Activated CD4-positive, alpha-beta T cell treated with anti-CD3 and anti-CD28 coated beads, Interleukin-2, amount 10 ng/mL, durations not matched to agents 24 days and 14 days (primary cell): ENCODE measurements at regions not wholly inside any gene's neighbourhood (a gene's known extent, or its start where the extent isn't known, plus 50 kb on each side); places are given as distances from the start of the nearest gene placed in this dataset.
"Not testable (repeated sequence)": the region's sequence is repeated elsewhere in the genome, so short reads cannot be mapped to it uniquely, and the experiment has no call there.

Source experiments
- DNase-seq: peaks from one replicate; pipeline ENCODE4 v3.0.0; 2022
- H3K27ac Mint-ChIP-seq: one replicate; pipeline ENCODE4 v1.8.0; 2022; ENCODE audit warnings: mild to moderate bottlenecking, mixed read lengths
- H3K27me3 Mint-ChIP-seq: one replicate; pipeline ENCODE4 v1.8.0; 2022; ENCODE audit warnings: mixed read lengths
- H3K36me3 Mint-ChIP-seq: one replicate; pipeline ENCODE4 v1.8.0; 2022; ENCODE audit warnings: low read depth, mild to moderate bottlenecking, mixed read lengths
- H3K4me1 Mint-ChIP-seq: one replicate; pipeline ENCODE4 v1.8.0; 2021; ENCODE audit warnings: mixed read lengths
- H3K4me3 Mint-ChIP-seq: one replicate; pipeline ENCODE4 v1.8.0; 2022; ENCODE audit warnings: mild to moderate bottlenecking, moderate library complexity, mixed read lengths
- H3K9me3 Mint-ChIP-seq: one replicate; pipeline ENCODE4 v1.8.0; 2021; ENCODE audit warnings: mixed read lengths
- intact Hi-C: fragments of 100-400 bp; cut with micrococcal nuclease; formaldehyde crosslinking; loops from one replicate; pipeline ENCODE4 v1.15.1; 2023

DNA sequence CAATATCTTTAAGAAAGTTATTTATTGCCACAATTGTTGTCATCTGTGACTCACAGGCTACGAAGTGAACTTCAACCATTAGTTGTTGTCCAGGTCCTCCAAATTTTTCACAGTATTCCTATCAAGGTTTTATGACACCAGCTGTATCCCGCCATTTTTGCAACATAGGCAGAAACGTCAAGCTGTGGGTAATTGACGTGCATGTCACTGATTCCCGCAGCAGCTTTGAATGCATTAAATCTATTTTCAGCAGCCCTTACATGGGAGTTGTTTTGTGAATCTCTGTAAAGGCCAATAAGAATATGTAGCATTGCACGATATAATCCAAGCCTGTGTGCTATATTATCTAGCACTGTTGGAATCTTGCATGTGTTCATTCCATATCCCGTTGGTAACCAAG is 109.1 kb upstream of the TOPAZ1 start:
- H3K9me3 Mint-ChIP-seq: peaks cover 3% of the 10 kb centered on the region
- H3K4me1 Mint-ChIP-seq: peaks cover 9% of the 10 kb centered on the region
- H3K4me3 Mint-ChIP-seq: no peak overlapping the region
- peaks cover 8% of the 10 kb centered on the region for H3K27me3 Mint-ChIP-seq
- intact Hi-C loops: no loop called here
- no peaks in the 10 kb centered on the region for H3K36me3 Mint-ChIP-seq
- H3K27ac Mint-ChIP-seq: no peak overlapping the region
- DNase-seq: no peak

DNA sequence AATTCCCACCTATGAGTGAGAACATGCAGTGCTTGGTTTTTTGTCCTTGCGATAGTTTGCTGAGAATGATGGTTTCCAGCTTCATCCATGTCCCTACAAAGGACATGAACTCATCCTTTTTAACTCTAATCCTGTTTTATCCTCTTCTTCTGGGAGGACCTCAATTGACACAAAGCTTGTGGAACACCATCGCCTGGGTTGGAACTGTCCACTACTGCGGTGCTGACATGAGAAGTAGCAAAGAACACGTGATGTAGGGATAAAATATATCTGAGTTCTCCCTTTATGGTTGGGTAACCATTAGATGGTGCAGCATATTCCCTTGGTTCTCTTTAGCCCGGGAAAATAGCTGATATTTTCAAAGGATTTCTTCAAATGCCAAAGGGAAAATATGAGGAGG is 105.3 kb upstream of the TOPAZ1 start:
- H3K36me3 Mint-ChIP-seq: no peaks in the 10 kb centered on the region
- H3K27me3 Mint-ChIP-seq: peaks cover 9% of the 10 kb centered on the region
- no peak for DNase-seq
- H3K4me1 Mint-ChIP-seq: no peaks in the 10 kb centered on the region
- H3K27ac Mint-ChIP-seq: no peak overlapping the region
- intact Hi-C loops: no loop called here
- no peak overlapping the region for H3K4me3 Mint-ChIP-seq
- peaks cover 8% of the 10 kb centered on the region for H3K9me3 Mint-ChIP-seq

DNA sequence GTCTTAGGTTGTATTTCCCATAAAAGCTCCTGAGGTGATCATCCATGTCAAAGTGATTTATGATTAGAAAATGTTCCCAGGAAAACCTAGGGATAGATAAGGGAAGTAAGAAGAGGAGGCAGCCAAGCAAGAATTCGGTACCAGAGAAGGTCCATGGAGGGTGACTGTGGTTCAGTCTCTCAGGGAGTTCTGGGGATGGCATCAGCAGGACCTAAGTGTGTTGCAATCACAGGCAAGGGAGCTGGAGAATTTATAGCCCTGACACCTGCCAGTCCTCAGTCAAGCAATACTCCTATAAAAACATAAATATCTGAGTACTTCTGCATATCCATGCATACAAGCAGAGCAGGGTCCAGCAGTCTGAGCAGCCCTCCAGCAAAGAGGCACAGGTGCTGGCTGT is 95.6 kb upstream of the TOPAZ1 start:
- Mint-ChIP-seq H3K27me3 (peaks cover 15% of the 10 kb centered on the region), H3K9me3 (no peaks in the 10 kb centered on the region), H3K36me3 (no peaks in the 10 kb centered on the region), H3K27ac (no peak overlapping the region), H3K4me1 (no peaks in the 10 kb centered on the region), H3K4me3 (no peak overlapping the region)
- DNase-seq: no peak
- intact Hi-C loops: no loop called here

DNA sequence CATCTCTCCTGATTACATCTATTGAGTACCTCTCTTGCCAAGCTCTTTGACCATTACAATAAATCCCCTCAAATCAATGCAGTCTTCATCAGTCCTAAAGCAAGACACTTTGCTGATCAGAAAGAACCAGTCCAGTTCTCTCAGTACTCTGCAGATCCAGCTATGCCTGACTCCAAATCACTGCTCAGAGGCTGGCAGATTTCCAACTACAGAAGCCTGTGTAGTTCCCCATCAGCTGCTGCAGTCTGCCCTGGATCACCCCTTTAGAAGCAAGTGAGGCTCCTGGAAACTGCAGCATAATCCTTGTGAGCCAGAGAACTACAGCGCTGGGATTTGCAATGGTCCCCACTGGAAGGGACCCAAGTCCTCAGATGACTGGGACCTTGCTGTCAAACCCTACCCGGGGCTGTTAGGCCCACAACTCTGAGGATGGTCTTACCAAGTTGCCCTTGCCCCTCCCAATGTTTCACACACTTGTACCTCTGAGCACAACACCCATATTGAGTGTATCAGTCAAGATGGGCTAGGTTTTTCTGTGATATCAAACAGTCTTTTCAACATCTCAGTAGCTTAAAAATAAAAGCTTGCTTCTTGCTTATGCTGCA is 81.9 kb upstream of the TOPAZ1 start:
- Mint-ChIP-seq H3K27ac (no peak overlapping the region), H3K4me1 (no peaks in the 10 kb centered on the region), H3K4me3 (no peak overlapping the region), H3K36me3 (no peaks in the 10 kb centered on the region), H3K9me3 (no peaks in the 10 kb centered on the region), H3K27me3 (peaks cover 11% of the 10 kb centered on the region)
- intact Hi-C loops: no loop called here
- DNase-seq: no peak

DNA sequence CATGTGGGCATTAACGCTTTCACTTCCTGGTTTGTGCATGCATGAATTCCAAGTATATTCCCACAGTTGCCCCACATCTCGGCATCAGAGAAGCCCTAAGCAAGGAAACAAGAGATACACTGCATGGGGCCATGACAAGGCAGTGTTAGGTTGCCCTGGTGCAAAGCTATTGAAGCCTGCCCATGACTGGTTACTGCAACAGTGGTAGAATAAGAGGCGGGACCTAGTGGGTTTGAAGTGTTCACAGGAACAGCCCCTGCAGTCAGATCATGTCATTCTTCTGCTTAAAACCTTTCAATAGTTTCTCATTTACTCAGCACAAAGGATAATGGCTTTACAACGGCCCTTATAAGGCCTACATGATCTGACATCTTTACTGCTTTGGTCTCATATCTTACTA is 80.9 kb upstream of the TOPAZ1 start:
- H3K36me3 Mint-ChIP-seq: no peaks in the 10 kb centered on the region
- intact Hi-C loops: no loop called here
- H3K4me1 Mint-ChIP-seq: no peaks in the 10 kb centered on the region
- H3K27me3 Mint-ChIP-seq: peaks cover 11% of the 10 kb centered on the region
- H3K9me3 Mint-ChIP-seq: no peaks in the 10 kb centered on the region
- no peak overlapping the region for H3K4me3 Mint-ChIP-seq
- no peak overlapping the region for H3K27ac Mint-ChIP-seq
- DNase-seq: no peak

DNA sequence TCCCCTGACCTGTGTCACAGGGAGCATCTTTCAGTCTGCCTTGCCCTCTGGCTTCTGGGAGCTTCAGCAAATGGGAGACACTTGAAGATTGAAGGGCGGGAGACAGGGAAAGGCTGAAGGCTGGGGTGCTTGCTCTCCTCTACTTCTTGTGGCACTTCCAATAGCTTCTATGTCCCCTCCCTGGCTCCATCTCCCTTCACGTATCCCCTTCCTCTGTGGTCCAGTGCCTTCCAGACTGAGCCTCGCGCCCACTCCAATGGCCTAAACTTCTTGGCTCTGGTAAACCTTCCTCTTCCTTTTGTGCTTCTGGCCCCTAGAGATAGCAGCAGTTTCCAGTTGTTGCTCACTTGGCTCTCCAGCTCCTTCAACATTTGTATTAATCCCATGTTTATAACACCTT is 69.8 kb upstream of the TOPAZ1 start:
- Mint-ChIP-seq H3K9me3 (no peaks in the 10 kb centered on the region), H3K4me1 (no peaks in the 10 kb centered on the region), H3K27me3 (no peaks in the 10 kb centered on the region), H3K36me3 (no peaks in the 10 kb centered on the region), H3K4me3 (no peak overlapping the region), H3K27ac (no peak overlapping the region)
- intact Hi-C loops: no loop called here
- DNase-seq: no peak

DNA sequence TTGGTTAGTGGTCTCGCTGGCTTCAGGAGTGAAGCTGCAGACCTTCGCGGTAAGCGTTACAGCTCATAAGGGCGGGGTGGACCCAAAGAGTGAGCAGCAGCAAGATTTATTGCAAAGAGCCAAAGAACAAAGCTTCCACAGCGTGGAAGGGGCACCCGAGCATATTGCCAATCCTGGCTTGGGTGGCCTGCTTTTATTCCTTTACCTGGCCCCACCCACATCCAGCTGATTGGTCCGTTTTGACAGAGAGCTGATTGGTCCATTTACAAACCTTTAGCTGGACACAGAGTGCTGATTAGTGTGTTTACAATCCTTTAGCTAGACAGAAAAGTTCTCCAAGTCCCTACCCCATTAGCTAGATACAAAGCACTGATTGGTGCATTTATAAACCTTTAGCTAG is 69.0 kb upstream of the TOPAZ1 start:
- H3K27me3 Mint-ChIP-seq, H3K27ac Mint-ChIP-seq, DNase-seq, intact Hi-C loops, H3K4me3 Mint-ChIP-seq, H3K36me3 Mint-ChIP-seq, H3K4me1 Mint-ChIP-seq, H3K9me3 Mint-ChIP-seq: not testable (repeated sequence)

DNA sequence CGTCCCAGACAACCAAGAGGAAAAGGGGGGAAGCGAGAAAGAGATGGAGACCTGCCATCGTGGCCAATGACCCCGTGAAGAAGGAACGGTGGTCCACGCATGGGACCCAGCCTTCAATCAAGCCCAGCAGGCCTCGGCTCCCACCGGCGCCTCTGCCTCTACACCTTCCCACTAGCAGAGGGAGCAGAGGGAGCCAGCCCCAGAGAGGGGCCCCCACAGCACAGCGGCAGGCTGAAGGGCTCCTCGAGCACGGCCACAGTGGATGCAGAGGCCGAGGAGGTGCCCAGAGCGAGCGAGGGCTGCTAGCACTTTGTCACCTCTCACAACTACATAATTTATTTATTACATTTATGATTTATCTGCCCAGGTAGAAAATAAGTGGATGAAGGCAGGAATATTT is 68.4 kb upstream of the TOPAZ1 start:
- no peak overlapping the region for H3K27ac Mint-ChIP-seq
- H3K27me3 Mint-ChIP-seq: no peaks in the 10 kb centered on the region
- no peaks in the 10 kb centered on the region for H3K9me3 Mint-ChIP-seq
- H3K4me1 Mint-ChIP-seq: no peaks in the 10 kb centered on the region
- DNase-seq: no peak
- H3K4me3 Mint-ChIP-seq: no peak overlapping the region
- H3K36me3 Mint-ChIP-seq: no peaks in the 10 kb centered on the region
- intact Hi-C loops: no loop called here

DNA sequence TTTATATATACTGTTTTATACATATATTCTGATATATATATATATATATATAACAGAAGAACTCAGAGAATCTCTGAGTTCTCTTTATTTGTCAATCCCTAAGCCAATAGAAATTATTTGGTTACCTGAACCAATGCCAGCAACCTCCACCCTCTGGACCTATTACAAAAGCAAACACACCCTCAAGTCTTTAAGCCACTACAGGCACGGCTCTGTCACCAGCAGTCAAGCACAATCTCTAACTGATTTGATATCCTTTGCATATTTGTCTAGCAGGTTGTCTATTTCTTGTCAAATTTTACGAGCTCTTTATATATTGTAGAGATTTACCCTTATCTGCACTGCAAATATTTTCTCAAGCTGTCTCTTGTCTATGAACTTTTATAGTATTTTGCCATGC is 66.6 kb upstream of the TOPAZ1 start:
- Mint-ChIP-seq H3K4me3 (no peak overlapping the region), H3K36me3 (no peaks in the 10 kb centered on the region), H3K9me3 (no peaks in the 10 kb centered on the region), H3K27me3 (no peaks in the 10 kb centered on the region), H3K27ac (no peak overlapping the region), H3K4me1 (no peaks in the 10 kb centered on the region)
- DNase-seq: no peak
- intact Hi-C loops: no loop called here

DNA sequence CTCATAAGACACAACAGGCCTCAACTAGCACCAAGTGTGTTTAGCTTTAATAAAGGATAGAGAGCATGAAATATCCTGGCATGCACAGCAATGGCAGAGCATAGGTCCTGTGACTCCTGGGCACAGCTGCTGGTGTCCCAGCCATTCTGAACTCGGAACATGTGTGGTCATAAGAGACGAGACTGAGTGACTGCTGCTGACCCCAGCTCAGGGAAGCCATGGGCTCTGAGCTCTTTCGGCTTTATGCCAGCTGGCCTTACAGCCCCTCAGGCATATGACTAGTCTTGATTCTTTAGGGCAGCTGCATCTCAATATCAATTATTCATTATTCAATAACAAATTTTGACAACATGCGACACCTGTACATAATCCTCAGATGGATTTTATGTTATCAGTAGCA is 62.4 kb upstream of the TOPAZ1 start:
- Mint-ChIP-seq H3K9me3 (no peaks in the 10 kb centered on the region), H3K4me1 (no peaks in the 10 kb centered on the region), H3K27me3 (peaks cover 7% of the 10 kb centered on the region), H3K4me3 (no peak overlapping the region), H3K36me3 (no peaks in the 10 kb centered on the region), H3K27ac (no peak overlapping the region)
- intact Hi-C loops: no loop called here
- DNase-seq: no peak

DNA sequence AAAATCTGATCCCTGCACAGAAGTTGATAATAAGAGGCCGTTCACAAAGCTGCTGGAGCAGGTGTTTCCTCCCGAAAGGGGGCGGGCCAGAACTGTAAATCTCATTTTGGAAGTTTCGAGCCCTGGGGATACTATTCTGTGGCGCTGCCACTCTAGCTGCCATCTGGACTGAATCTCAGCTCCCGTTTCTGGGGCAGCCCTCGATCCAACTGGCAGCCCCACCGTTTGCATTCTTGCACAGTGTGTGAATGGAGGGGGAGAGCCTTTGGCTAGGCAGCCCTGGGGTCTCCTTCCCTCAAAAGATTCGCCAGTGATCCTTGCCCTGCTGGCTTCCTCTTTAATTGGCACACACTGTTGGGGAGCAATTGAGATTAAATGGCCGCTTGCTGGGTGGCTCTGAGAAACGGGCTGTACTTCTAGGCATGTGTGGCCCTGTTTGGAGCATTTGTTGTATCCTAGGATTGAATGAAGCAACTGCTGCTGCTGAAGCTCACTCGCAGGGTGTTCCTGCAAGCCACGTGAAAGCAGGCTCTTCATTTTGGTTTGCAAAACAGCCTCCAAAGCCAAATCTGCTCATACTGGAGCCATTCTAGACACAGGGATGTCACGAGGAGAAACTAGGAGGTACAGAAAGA is 57.2 kb upstream of the TOPAZ1 start:
- Mint-ChIP-seq H3K4me3 (no peak overlapping the region), H3K27me3 (peaks cover 12% of the 10 kb centered on the region), H3K4me1 (no peaks in the 10 kb centered on the region), H3K27ac (no peak overlapping the region), H3K36me3 (no peaks in the 10 kb centered on the region), H3K9me3 (no peaks in the 10 kb centered on the region)
- no peak for DNase-seq
- intact Hi-C loops: no loop called here

DNA sequence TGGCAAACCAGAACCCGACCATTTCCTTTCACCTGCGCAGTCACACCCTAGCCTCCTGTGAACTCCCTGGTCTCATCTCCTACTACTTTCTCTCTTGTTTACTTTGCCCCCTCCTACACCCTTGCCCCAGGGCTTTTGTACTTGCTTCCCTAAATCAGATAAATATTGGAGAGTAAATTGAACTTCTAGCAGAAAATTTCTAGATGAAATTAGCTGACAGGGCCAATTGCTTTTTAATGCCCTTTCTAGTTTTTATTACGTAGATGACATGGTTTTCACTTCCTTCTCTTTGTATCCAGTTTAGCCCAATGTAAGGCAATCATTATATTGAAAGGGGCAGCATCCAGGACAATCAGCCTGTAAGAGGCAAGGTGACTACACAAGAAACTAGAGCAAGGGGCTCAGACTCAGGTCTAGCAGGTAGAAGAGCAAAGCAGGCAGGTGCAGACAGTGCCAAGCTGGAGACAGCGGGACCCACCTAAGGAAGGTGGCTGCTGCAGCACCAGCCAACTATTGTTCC is 56.2 kb upstream of the TOPAZ1 start:
- Mint-ChIP-seq H3K27ac (no peak overlapping the region), H3K4me3 (no peak overlapping the region), H3K4me1 (no peaks in the 10 kb centered on the region), H3K9me3 (no peaks in the 10 kb centered on the region), H3K27me3 (peaks cover 12% of the 10 kb centered on the region), H3K36me3 (no peaks in the 10 kb centered on the region)
- no peak for DNase-seq
- intact Hi-C loops: no loop called here

DNA sequence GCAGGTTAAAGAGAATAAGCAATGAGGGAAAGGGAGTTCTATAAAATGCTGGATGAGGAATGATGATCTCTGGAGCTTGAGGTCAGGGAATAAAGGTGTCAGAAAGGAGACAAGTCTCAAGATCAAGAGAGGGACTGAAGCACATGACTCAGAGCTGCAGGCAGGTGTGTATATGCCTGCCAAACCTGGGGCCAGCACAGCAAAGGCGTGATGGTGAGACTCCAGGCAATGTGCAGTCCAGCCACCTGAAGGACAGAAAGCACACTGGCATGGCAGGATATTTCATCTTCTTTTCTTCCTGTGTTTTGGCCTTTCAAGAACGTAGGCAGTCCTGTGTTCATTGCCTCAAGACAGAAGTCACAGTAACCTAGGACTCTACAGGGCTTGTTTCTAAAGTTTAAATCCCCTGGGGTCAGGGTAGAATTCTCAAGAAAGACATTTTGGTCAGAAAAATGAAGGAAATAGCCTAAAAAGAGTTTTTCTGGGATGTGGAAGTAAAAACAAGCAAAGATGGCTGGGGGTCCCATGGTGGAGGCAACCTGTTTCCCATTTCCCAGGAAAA is 55.5 kb upstream of the TOPAZ1 start:
- no peak for DNase-seq
- Mint-ChIP-seq H3K4me1 (no peaks in the 10 kb centered on the region), H3K36me3 (no peaks in the 10 kb centered on the region), H3K9me3 (no peaks in the 10 kb centered on the region), H3K27me3 (peaks cover 12% of the 10 kb centered on the region), H3K4me3 (no peak overlapping the region), H3K27ac (no peak overlapping the region)
- intact Hi-C loops: no loop called here

DNA sequence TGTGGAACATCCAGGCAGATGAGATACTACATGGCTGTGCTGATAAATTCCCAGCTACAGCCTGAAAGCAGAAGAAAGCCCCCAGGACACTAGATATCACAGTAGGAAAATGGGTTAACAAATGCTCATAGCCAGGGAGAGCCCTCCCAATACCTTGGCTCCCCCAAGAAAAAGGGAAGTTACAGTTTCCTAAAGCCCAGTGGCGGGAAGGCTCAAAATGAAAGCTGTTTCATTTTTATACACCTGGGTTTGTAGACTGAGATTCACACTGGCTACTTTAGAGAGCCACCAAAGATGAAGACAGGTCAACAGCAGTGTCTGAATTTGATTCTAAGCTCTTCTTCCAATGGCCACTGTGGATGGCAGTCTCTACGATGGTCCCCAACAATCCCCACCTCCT is 55.0 kb upstream of the TOPAZ1 start:
- H3K4me3 Mint-ChIP-seq: no peak overlapping the region
- H3K4me1 Mint-ChIP-seq: no peaks in the 10 kb centered on the region
- H3K27me3 Mint-ChIP-seq: peaks cover 12% of the 10 kb centered on the region
- no peak overlapping the region for H3K27ac Mint-ChIP-seq
- H3K36me3 Mint-ChIP-seq: no peaks in the 10 kb centered on the region
- intact Hi-C loops: no loop called here
- H3K9me3 Mint-ChIP-seq: no peaks in the 10 kb centered on the region
- no peak for DNase-seq
